GM23248 (cell line): ENCODE measurements at regions not wholly inside any gene's neighbourhood (a gene's known extent, or its start where the extent isn't known, plus 50 kb on each side); places are given as distances from the start of the nearest gene placed in this dataset.

ENCODE experiments used
- DNase-seq: peaks from one replicate; pipeline ENCODE4 v3.0.0-alpha.2; 2015
- H2AFZ ChIP-seq: fragments of 200-600 bp; sonication (generic); 2 replicates; pipeline ENCODE4 v1.6.1; 2016; ENCODE audit warnings: antibody characterized with exemption
- H3F3A ChIP-seq: fragments of 200-600 bp; sonication (generic); 2 replicates; pipeline ENCODE4 v1.6.1; 2016; ENCODE audit warnings: mild to moderate bottlenecking, antibody characterized with exemption, mixed run types; ENCODE audit not compliant: insufficient read depth
- H3K27ac ChIP-seq: fragments of 200-600 bp; sonication (generic); 2 replicates; pipeline ENCODE4 v1.5.1; 2016; ENCODE audit warnings: mild to moderate bottlenecking
- H3K27me3 ChIP-seq: fragments of 200-600 bp; sonication (generic); replicated peaks from 2 replicates; pipeline ENCODE4 v1.6.1; 2016; ENCODE audit warnings: mild to moderate bottlenecking; ENCODE audit not compliant: insufficient read depth
- H3K36me3 ChIP-seq: fragments of 200-600 bp; sonication (generic); 2 replicates; pipeline ENCODE4 v1.6.1; 2016; ENCODE audit warnings: low read depth, mild to moderate bottlenecking
- H3K4me1 ChIP-seq: fragments of 200-600 bp; sonication (generic); 2 replicates; pipeline ENCODE4 v1.6.1; 2016; ENCODE audit warnings: mild to moderate bottlenecking; ENCODE audit not compliant: insufficient read depth
- H3K4me2 ChIP-seq: fragments of 200-600 bp; sonication (generic); one replicate; pipeline ENCODE4 v1.6.1; 2016; ENCODE audit warnings: mild to moderate bottlenecking; ENCODE audit not compliant: unreplicated experiment
- H3K4me3 ChIP-seq: fragments of 200-600 bp; sonication (generic); 2 replicates; pipeline ENCODE4 v1.5.1; 2016; ENCODE audit warnings: mild to moderate bottlenecking
- H3K79me2 ChIP-seq: fragments of 200-600 bp; sonication (generic); 2 replicates; pipeline ENCODE4 v1.6.1; 2016; ENCODE audit warnings: mild to moderate bottlenecking; ENCODE audit not compliant: insufficient read depth
- H3K9ac ChIP-seq: fragments of 200-600 bp; sonication (generic); 2 replicates; pipeline ENCODE4 v1.6.1; 2016; ENCODE audit warnings: mild to moderate bottlenecking
- H3K9me2 ChIP-seq: fragments of 200-600 bp; sonication (generic); 2 replicates; pipeline ENCODE4 v1.6.1; 2016; ENCODE audit warnings: mixed run types, mild to moderate bottlenecking, moderate library complexity; ENCODE audit not compliant: insufficient read depth
- H3K9me3 ChIP-seq: fragments of 200-600 bp; sonication (generic); one replicate; pipeline ENCODE4 v1.6.1; 2017; ENCODE audit warnings: low read depth
- H4K20me1 ChIP-seq: fragments of 200-600 bp; sonication (generic); 2 replicates; pipeline ENCODE4 v1.6.0; 2016; ENCODE audit not compliant: insufficient read depth
- EZH2 ChIP-seq: fragments of 200-600 bp; sonication (generic); IDR thresholded peaks from 2 replicates; pipeline ENCODE4 v1.6.1; 2018; ENCODE audit warnings: antibody characterized with exemption, mild to moderate bottlenecking; ENCODE audit not compliant: insufficient read depth, poor library complexity, severe bottlenecking
- EZH2phosphoT487 ChIP-seq: fragments of 200-600 bp; sonication (generic); IDR thresholded peaks from 2 replicates; pipeline ENCODE4 v1.6.1; 2018; ENCODE audit warnings: antibody characterized with exemption, moderate library complexity, mild to moderate bottlenecking, low read depth; ENCODE audit not compliant: insufficient read depth
- WGBS, 2 experiments: methylation state at CpG; one replicate each; pipeline ENCODE4 v1.1.6; 2015 to 2017; ENCODE audit warnings: low lambda C conversion rate in 2 of 2, low coverage in 1 of 2; ENCODE audit errors: missing lambda C conversion rate in 2 of 2; 5-methylcytosine and 5-hydroxymethylcytosine counted together
- in situ Hi-C: fragments of 300-500 bp; cut with MboI; formaldehyde crosslinking; loops from 2 replicates; pipeline ENCODE4 v1.15.0; 2020

- no peaks in the 10 kb centered on the region for H3K79me2 ChIP-seq
- no peaks in the 10 kb centered on the region for H3K27me3 ChIP-seq
- TF ChIP-seq EZH2phosphoT487 (no peak), EZH2 (no peak)
- H3K9me2 ChIP-seq, result no peaks in the 10 kb centered on the region
- no peak for DNase-seq
- no peaks in the 10 kb centered on the region for H3K36me3 ChIP-seq
- WGBS, 2 experiments, result 63 to 68% methylated on average over 7 of the region's 7 CpGs
- H3K4me2 ChIP-seq, result no peak overlapping the region
- no peak overlapping the region for H3K4me3 ChIP-seq
- H3F3A ChIP-seq, result no peaks in the 10 kb centered on the region
- no peak overlapping the region for H3K9ac ChIP-seq
- in situ Hi-C loops, result no loop called here
- no peak overlapping the region for H3K27ac ChIP-seq
- H3K4me1 ChIP-seq, result no peaks in the 10 kb centered on the region
- H4K20me1 ChIP-seq, result no peaks in the 10 kb centered on the region
- H2AFZ ChIP-seq, result no peak overlapping the region
- no peaks in the 10 kb centered on the region for H3K9me3 ChIP-seq
Observed at GRCh38 chr6:167686204-167686893, 140.4 kb upstream of the AFDN start.

DNA sequence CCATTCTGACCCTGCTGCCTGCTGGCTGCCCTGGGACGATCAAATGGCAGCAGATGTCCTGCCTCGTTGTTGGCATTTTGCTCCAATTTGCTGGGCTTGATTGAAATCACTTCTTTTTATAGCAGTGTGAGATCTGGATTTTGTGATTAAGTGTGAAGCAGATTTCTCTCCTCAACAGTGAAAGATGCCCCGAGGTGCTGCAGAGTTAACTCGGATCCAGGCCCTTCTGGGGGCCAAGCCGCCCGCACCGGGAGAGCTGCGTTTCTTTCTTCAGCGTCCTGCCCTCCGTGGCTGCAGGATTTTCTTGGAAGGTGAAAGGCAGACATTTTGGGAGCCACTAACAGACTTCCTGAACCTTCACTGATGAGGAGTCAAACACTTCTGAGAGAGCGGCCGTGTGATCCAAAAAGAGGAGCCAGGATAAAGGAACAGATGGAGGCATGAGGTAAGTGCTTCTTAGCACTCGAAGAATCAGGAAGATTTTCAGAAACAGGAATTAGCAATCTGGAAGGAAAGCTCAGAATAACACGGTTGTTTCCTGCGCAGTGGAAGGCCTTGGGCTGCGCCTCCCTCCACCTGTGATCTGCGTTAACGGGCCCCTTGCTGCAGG is 139.5 kb upstream of the AFDN start:
- H3K9me2 ChIP-seq, result no peaks in the 10 kb centered on the region
- H4K20me1 ChIP-seq, result no peaks in the 10 kb centered on the region
- H3K4me2 ChIP-seq, result no peak overlapping the region
- H3K9me3 ChIP-seq, result no peaks in the 10 kb centered on the region
- no peaks in the 10 kb centered on the region for H3K4me1 ChIP-seq
- H3K9ac ChIP-seq, result no peak overlapping the region
- no peak for DNase-seq
- no peak overlapping the region for H2AFZ ChIP-seq
- no peaks in the 10 kb centered on the region for H3F3A ChIP-seq
- H3K27ac ChIP-seq, result no peak overlapping the region
- H3K4me3 ChIP-seq, result no peak overlapping the region
- H3K36me3 ChIP-seq, result no peaks in the 10 kb centered on the region
- no peaks in the 10 kb centered on the region for H3K79me2 ChIP-seq
- 18% methylated on average over 18 of the region's 18 CpGs for WGBS, 2 experiments
- TF ChIP-seq EZH2 (no peak), EZH2phosphoT487 (no peak)
- in situ Hi-C loops, result no loop called here
- H3K27me3 ChIP-seq, result no peaks in the 10 kb centered on the region

GRCh38 chr6:167688123-167688522 is 138.6 kb upstream of the AFDN start:
- Histone ChIP-seq H4K20me1 (no peaks in the 10 kb centered on the region), H3K27ac (no peak overlapping the region), H3F3A (no peaks in the 10 kb centered on the region), H3K9me3 (no peaks in the 10 kb centered on the region), H3K4me1 (no peaks in the 10 kb centered on the region), H3K9ac (no peak overlapping the region), H3K9me2 (no peaks in the 10 kb centered on the region), H2AFZ (no peak overlapping the region), H3K4me2 (no peak overlapping the region), H3K27me3 (no peaks in the 10 kb centered on the region), H3K79me2 (no peaks in the 10 kb centered on the region), H3K36me3 (no peaks in the 10 kb centered on the region), H3K4me3 (no peak overlapping the region)
- 62 to 74% methylated on average over 6 of the region's 6 CpGs for WGBS, 2 experiments
- in situ Hi-C loops, result no loop called here
- TF ChIP-seq EZH2 (no peak), EZH2phosphoT487 (no peak)
- DNase-seq, result no peak

DNA sequence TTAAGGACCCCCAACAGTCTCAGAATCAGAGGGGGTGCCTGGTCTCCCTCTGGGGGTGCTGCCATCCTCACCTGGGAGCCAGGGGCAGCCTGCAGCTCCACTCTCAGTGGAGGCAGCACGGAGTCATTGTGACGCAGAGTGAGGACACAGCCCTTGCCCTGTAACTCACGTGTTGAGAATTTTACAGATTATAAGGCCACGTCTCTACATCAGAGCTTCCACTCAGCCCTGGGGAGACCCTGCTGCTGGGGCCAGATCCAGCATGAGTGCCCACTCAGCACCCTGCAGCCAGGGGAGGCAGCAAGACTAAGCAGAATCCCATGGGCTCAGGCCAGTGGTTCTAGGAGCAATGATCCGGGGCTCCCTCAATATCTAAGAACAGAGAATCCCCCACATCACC is 137.4 kb upstream of the AFDN start:
- Histone ChIP-seq H3K9ac (no peak overlapping the region), H3K27ac (no peak overlapping the region), H2AFZ (no peak overlapping the region), H3K27me3 (no peaks in the 10 kb centered on the region), H3K36me3 (no peaks in the 10 kb centered on the region), H3K4me1 (no peaks in the 10 kb centered on the region), H3K9me2 (no peaks in the 10 kb centered on the region), H3K4me3 (no peak overlapping the region), H3K9me3 (no peaks in the 10 kb centered on the region), H3K79me2 (no peaks in the 10 kb centered on the region), H3F3A (no peaks in the 10 kb centered on the region), H3K4me2 (no peak overlapping the region), H4K20me1 (no peaks in the 10 kb centered on the region)
- DNase-seq, result no peak
- 58 to 71% methylated on average over 5 of the region's 5 CpGs for WGBS, 2 experiments
- TF ChIP-seq EZH2, result no peak
- TF ChIP-seq EZH2phosphoT487, result no peak
- in situ Hi-C loops, result no loop called here
